ENCODE measurements at regions not wholly inside any gene's neighbourhood (a gene's known extent, or its start where the extent isn't known, plus 50 kb on each side); places are given as distances from the start of the nearest gene placed in this dataset.

DNA sequence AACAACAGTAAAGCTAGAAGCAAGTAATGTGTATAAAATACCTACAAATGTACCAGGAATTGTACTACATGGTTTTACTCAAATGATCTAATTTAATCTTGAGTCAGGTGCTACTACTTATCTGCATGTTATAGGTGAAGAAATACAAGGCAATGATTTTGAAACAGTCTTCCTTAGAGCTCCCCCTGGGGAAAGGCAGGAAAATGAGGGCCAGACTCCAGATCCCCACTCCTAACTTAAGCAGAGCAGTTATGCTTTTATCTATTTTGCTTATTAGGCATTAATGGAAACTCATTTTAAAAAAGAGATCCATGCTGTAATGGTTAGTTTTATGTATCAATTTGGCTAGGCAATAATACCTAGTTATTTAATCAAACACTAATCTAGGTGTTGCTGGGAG lies 109.3 kb upstream of the CPSF6 start:
- Histone ChIP-seq H3K9ac (ENCODE audit: insufficient read depth, low read length, poor library complexity, severe bottlenecking) (no peak overlapping the region), H3K4me2 (replicated peaks; ENCODE audit: extremely low read depth, low read length, poor library complexity, severe bottlenecking) (no peak overlapping the region), H3K27ac (ENCODE audit: low read depth in 1 of 2, low read length in 2 of 2) (no peak overlapping the region), H3K9me3 (replicated peaks in 1 of 2; ENCODE audit: control insufficient read depth in 1 of 2, insufficient read depth in 1 of 2, low read length in 2 of 2) (no peaks in the 10 kb centered on the region), H2AFZ (ENCODE audit: insufficient read depth, low read depth, low read length, poor library complexity, severe bottlenecking) (no peak overlapping the region), H3K27me3 (ENCODE audit: control insufficient read depth in 2 of 2, insufficient read depth in 2 of 2, low read length in 2 of 2) (no peaks in the 10 kb centered on the region), H3K4me3 (replicated peaks in 1 of 3; ENCODE audit: low read depth in 2 of 3, low read length in 3 of 3) (no peak overlapping the region), H3K79me2 (ENCODE audit: insufficient read depth, low read length) (no peaks in the 10 kb centered on the region), H3K36me3 (replicated peaks in 1 of 2; ENCODE audit: control insufficient read depth in 1 of 2, insufficient read depth in 2 of 2, low read length in 2 of 2) (no peaks in the 10 kb centered on the region), H3K4me1 (ENCODE audit: control insufficient read depth in 1 of 2, insufficient read depth in 2 of 2, low read length in 2 of 2) (no peaks in the 10 kb centered on the region), H4K20me1 (ENCODE audit: insufficient read depth, low read length) (no peaks in the 10 kb centered on the region)
- no peaks in the 10 kb centered on the region for H3K36me3 Mint-ChIP-seq
- peaks cover 0 to 8% (median 0%) of the 10 kb centered on the region in 7 donors for H3K9me3 Mint-ChIP-seq
- no peak for DNase-seq
- TF ChIP-seq, protein P1, sequence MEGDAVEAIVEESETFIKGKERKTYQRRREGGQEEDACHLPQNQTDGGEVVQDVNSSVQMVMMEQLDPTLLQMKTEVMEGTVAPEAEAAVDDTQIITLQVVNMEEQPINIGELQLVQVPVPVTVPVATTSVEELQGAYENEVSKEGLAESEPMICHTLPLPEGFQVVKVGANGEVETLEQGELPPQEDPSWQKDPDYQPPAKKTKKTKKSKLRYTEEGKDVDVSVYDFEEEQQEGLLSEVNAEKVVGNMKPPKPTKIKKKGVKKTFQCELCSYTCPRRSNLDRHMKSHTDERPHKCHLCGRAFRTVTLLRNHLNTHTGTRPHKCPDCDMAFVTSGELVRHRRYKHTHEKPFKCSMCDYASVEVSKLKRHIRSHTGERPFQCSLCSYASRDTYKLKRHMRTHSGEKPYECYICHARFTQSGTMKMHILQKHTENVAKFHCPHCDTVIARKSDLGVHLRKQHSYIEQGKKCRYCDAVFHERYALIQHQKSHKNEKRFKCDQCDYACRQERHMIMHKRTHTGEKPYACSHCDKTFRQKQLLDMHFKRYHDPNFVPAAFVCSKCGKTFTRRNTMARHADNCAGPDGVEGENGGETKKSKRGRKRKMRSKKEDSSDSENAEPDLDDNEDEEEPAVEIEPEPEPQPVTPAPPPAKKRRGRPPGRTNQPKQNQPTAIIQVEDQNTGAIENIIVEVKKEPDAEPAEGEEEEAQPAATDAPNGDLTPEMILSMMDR (IDR thresholded peaks at IDR 0.05), result no peak
- peaks cover 0 to 6% (median 6%) of the 10 kb centered on the region in 3 donors for H3K27me3 Mint-ChIP-seq (ENCODE audit: low read depth in 3 of 3)
- no peaks in the 10 kb centered on the region for H3K4me1 Mint-ChIP-seq
- no peak overlapping the region for H3K27ac Mint-ChIP-seq
- no peak overlapping the region for H3K4me3 Mint-ChIP-seq
- intact Hi-C loops (cut with micrococcal nuclease), result no loop called here

DNA sequence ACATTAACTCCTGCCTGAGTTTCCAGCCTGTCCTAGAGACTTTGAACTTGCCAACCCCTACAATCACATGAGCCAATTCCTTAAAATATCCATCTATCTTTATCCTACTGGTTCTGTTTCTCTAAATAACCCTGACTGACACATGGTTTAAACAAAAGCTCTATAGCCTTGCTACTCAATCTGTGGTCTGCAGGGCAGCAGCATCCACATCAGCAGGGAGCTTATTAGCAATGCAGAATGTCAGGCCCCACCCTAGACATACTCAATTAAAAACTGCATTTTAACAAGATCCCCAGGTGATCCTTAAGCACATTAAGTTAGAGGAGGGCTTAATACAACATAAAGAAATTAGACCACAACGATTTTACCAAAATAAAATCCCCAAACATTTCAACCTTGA lies 108.3 kb upstream of the CPSF6 start:
- no peaks in the 10 kb centered on the region for H3K9me3 ChIP-seq (replicated peaks in 1 of 2; ENCODE audit: control insufficient read depth in 1 of 2, insufficient read depth in 1 of 2, low read length in 2 of 2)
- H3K36me3 Mint-ChIP-seq, result no peaks in the 10 kb centered on the region
- no peaks in the 10 kb centered on the region for H4K20me1 ChIP-seq (ENCODE audit: insufficient read depth, low read length)
- H3K9me3 Mint-ChIP-seq, result peaks cover 0 to 8% (median 0%) of the 10 kb centered on the region in 7 donors
- no peaks in the 10 kb centered on the region for H3K27me3 ChIP-seq (ENCODE audit: control insufficient read depth in 2 of 2, insufficient read depth in 2 of 2, low read length in 2 of 2)
- WGBS (ENCODE audit: insufficient coverage), result 50% methylated on average over 1 of the region's 1 CpG
- intact Hi-C loops (cut with micrococcal nuclease), result no loop called here
- H3K27me3 Mint-ChIP-seq (ENCODE audit: low read depth in 3 of 3), result peaks cover 0 to 8% (median 6%) of the 10 kb centered on the region in 3 donors
- H3K27ac Mint-ChIP-seq, result no peak overlapping the region
- no peak overlapping the region for H2AFZ ChIP-seq (ENCODE audit: insufficient read depth, low read depth, low read length, poor library complexity, severe bottlenecking)
- no peaks in the 10 kb centered on the region for H3K4me1 ChIP-seq (ENCODE audit: control insufficient read depth in 1 of 2, insufficient read depth in 2 of 2, low read length in 2 of 2)
- H3K4me3 ChIP-seq (replicated peaks in 1 of 3; ENCODE audit: low read depth in 2 of 3, low read length in 3 of 3), result no peak overlapping the region
- no peaks in the 10 kb centered on the region for H3K4me1 Mint-ChIP-seq
- H3K36me3 ChIP-seq (replicated peaks in 1 of 2; ENCODE audit: control insufficient read depth in 1 of 2, insufficient read depth in 2 of 2, low read length in 2 of 2), result no peaks in the 10 kb centered on the region
- H3K4me3 Mint-ChIP-seq, result no peak overlapping the region
- H3K27ac ChIP-seq (ENCODE audit: low read depth in 1 of 2, low read length in 2 of 2), result no peak overlapping the region
- DNase-seq, result no peak
- H3K79me2 ChIP-seq (ENCODE audit: insufficient read depth, low read length), result no peaks in the 10 kb centered on the region
- no peak overlapping the region for H3K9ac ChIP-seq (ENCODE audit: insufficient read depth, low read length, poor library complexity, severe bottlenecking)
- H3K4me2 ChIP-seq (replicated peaks; ENCODE audit: extremely low read depth, low read length, poor library complexity, severe bottlenecking), result no peak overlapping the region
- TF ChIP-seq, protein P1 (IDR thresholded peaks at IDR 0.05), result no peak

Data from CD14-positive monocyte (primary cell).